GM18870 (cell line): ENCODE measurements at regions not wholly inside any gene's neighbourhood (a gene's known extent, or its start where the extent isn't known, plus 50 kb on each side); places are given as distances from the start of the nearest gene placed in this dataset.
A peak's percentile ranks its signal among the peaks of the same experiment; 100 is the strongest.
"Not testable (repeated sequence)": the region's sequence is repeated elsewhere in the genome, so short reads cannot be mapped to it uniquely, and the experiment has no call there.

ENCODE experiments used
- ATAC-seq: cut with Tn5 transposase; IDR thresholded peaks from one replicate; pipeline ENCODE4 v1.9.1; 2021; ENCODE audit warnings: moderate library complexity; ENCODE audit not compliant: unreplicated experiment

DNA sequence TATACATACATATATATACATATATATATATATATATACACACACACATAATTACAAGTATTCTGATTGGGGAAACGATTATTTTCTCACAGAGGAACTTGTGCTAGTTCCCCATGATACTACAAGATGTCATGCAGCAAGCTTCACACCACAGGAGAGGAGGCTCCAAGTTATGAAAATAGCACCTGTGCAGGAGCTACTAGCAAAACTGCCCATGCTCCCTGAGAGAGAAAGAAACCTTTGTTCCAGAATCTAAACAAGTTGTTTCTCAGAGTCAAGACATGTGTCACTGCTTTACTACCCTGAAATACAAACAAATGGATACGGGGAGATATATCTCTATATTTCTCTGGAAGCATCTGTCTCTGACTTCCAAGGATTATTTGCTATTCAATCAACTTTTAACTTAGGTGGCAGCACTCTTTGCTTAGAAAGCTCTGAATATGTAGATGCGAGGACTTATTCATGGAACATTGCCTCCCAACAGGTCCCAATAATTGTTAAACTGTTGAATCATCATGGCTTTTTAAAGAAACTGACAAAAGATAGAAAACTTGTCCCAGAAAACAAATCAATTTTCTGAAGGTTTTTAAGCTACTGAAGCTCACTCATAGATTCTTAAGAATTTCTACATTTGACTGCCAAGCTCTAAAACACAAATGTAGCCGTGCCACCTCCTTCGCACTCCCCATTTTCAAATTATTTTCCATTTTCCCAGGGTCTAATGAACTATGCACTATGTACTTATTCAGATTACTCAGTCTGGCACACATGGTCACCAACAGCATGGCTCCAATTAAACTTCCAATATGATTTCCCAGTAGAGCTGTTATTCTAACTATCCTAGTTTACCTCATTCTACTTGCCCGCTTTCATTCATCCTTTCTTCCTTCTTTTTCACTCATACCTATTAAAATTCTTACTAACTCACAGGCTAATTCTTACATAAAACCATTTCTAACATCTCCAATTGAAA lies 929.1 kb downstream of the LTN1 start:
- no peak for ATAC-seq

DNA sequence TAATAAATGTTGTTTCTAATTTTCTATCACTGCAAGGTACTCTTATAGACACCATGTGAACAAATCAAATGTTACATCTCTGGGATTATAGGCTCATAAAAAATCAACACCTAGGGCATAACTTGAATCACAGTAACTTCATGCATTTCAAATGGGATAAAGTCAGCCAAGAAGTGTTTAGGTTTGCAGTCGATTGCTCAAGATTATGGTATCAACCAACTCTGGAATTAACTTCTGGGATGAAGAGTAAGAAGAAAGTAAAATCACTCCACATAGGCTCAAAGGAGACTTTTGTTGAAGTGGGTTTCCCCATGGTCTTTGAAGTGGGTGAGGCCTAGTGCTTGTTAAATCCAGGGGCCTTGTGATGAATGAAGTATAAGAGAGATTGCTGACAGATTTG lies 939.7 kb downstream of the LTN1 start:
- not testable (repeated sequence) for ATAC-seq

DNA sequence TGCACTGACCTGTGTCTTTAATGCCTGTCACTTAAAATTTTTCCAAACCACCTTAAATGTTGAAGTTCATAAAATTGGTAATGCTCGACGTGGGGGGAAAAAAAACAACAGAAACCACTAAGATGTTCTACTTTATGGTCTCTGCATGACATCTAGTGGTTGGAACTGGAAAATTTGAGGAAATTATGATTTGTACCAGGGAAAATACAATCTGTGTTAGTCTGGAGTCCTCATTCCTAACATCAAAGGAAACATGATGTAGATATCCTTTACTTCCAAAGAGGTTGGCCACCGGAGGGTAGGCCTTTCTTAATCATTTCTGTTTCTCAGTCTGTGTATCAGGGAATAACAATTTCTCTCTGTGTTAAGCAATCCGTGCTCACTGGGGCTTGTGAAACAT lies 941.0 kb downstream of the LTN1 start:
- not testable (repeated sequence) for ATAC-seq

DNA sequence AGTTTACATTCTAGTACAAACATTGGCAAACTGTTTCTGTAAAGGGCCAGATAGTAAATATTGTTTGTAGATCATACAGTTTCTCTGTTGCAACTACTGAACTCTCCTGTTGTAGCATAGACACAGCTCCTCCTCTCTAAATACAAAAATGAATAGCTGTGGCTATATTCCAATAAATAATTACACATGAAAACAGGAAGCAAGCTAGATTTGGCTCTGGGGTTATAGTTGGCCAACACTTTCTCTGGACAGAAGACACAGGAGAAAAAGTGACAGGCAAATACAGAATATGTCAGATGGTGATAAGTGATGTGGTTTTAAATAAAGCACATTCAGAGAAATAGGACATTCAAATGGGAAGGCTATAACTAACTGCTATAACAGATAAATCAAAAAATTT lies 957.0 kb downstream of the LTN1 start:
- ATAC-seq: not testable (repeated sequence)

DNA sequence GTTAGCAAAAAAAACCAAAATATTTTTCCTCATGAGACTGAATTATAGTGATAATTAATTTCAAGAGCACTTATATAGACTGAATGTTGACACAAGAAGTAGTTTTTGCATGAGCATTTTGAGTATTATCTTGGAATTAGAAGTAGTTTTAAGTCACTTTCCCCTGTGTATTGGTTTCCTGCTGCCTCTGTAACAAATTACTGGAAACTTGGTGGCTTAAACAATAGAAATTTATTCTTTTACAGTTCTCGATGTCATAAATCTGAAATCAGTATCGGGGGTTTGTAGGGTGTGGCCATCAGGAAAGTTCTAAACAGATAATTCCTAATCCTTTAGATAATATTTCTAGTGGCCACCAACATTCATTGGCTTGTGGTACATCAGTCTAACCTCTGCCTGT lies 957.8 kb downstream of the LTN1 start:
- ATAC-seq: not testable (repeated sequence)

DNA sequence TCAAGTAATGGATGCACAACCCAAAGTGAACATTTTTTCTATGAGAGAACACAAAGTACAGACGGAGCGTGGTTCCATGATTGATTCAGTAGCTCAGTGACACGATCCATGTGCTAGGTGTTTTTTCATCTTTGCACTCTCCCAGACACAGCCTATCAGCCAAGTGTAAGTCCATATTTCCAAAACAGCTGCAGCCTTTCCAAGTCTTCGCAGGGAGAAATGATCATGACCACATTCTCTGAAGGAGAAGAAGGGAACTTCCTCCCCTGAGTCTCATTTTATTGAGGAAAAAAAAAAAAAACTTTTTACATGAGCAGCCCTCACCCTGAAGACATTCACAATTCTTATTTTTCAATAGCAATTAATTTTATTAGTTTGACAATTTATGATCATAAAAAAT lies 958.3 kb downstream of the LTN1 start:
- ATAC-seq: not testable (repeated sequence)

DNA sequence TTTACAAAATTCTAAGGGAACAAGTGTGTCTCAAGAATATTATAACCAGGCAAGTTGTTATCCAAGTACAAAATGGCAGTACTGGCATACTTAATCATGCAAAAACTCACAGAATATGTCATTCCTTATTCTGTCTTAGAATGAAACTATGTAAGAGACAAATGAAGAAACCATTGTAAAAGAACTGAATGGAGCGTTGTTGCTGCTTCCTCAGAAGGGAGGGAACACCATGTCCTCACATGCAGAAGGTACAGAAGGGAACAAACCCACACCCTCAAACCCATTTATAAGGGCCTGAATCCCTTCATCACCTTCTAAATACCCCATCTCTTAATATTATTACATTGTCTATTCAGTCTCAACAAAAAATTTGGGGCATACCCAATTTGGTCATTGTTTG lies 960.0 kb downstream of the LTN1 start:
- ATAC-seq: not testable (repeated sequence)

DNA sequence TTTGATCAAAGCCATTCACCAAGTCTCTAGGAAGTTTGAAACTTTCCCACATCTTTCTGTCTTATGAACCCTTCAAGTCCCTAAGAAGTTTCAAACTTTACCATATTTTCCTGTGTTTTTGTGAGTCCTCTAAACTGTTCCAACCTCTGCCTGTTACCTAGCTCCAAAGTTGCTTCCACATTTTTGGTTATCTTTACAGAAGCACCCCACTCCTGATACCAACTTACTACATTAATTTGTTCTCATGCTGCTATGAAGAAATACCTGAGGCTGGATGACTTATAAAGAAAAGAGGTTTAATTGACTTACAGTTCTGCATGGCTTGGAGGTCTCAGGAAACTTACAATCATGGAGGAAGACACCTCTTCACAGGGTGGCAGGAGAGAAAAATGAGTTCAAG lies 961.6 kb downstream of the LTN1 start:
- not testable (repeated sequence) for ATAC-seq

DNA sequence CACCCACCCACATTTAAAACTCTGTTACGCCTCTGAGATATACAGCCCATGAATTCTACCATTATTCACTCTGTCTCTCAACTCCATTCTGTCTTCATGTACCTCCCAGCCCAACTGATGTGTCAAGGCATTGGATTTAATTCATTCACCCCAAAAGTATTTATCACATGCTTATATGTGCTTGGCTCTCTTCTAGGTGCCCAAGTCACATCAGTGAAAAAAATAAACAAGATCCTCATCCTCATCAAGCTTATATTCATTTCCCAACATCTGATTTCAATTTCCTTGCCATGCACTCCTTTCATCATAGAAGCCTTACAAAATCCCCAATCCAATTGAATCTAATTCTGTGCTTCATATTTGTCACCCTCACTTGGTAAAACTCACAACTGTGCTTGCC lies 967.6 kb downstream of the LTN1 start:
- no peak for ATAC-seq

DNA sequence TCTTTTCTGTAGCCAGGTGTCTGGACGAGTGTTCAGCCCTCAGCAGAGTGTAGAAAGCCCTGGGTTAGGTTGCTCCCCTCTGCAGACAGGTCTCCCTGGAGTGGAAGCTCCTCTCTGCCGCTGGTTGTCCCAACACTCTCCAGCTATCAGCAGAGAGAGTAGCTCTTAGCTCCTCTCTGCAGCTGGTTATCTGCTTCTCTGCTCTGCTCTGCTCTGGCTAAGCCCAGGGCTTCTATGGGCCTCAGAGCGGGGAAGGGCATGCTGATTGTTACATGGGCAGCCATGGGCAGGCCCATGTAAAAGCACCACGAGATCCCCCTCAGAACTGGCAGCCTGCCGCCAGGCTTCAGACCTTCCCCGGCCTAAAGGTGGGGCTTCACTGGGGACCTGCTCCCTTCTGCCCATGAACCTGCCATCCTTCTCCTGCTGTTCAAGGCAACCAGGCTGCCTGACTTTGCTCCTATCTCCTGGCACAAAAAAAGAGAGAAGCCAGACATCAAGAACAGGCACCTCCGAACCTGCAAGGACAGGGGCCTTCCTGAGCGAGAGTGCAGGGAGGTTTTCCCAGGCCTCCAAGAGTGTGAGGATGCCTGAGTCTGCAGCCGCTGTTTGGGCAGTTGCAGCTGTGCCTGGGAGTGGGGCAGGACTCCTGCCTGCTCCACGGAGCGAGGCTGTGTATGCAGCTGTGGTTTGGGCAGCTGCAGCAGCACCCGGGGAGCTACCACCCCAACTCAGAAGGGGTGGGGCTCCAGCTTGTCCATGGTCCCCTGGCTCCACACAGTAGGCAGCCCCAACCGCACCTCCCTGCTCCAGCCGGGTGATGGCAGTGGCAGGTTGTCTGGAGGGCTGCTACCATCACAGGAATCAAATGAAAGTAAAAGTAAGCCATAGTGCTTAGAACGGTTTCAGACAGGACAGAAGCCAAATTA lies 973.7 kb downstream of the LTN1 start:
- ATAC-seq: peak; percentile 87

DNA sequence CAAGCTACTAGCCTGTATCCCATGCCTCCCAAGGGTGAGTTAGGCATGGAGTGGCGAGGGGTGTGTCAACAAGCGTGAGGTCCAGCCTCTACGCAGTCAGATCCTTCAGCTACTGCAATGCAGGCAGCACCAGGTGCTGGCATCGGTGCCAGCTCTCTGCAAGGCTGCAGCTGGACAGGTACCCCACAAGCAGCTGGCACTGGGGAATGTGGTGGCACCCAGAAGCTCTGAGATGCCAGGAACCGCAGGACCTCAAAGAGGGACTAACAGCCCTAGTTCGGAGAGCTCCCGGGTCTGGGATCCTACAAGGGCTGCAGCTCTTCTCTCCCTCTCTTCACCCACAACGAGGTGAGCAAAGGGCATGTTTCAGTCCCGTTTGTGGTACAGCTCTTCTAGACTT lies 974.5 kb downstream of the LTN1 start:
- no peak for ATAC-seq

DNA sequence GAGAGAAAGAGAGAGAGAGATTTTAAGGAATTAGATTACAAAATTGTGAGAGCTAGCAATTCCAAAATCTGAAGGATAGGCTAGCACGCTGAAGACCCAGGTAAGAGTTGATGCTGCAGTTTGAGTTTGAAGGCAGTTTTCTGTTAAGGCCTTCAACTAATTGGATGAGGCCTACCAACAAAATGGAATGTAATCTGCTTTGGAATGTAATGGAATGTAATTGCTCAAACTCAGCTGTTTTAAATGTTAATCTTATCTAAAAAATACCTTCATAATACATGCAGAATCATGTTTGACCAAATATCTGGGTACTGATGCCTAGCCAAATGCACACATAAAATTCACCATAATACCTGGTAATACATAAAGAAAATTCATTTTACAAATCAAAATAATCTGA lies 976.1 kb downstream of the LTN1 start:
- ATAC-seq: no peak

DNA sequence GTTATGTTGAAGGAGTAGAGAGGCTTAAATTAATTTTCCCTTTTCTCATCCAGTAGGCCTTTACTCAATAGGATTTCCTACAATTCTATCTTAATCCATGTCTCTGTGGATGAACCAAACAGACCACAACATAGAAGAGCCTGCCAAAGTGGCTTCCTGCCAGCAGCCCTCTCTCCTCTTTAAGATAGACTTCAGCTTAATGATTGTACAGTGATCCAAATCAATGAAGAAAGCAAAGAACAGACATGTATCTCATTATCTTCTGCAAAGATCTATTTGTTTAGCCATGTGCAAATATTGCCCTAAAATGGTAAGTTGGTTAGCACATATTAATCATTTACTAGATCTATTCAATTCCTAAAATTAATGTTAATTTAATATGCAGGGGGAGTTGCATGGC lies 979.6 kb downstream of the LTN1 start:
- ATAC-seq: not testable (repeated sequence)

DNA sequence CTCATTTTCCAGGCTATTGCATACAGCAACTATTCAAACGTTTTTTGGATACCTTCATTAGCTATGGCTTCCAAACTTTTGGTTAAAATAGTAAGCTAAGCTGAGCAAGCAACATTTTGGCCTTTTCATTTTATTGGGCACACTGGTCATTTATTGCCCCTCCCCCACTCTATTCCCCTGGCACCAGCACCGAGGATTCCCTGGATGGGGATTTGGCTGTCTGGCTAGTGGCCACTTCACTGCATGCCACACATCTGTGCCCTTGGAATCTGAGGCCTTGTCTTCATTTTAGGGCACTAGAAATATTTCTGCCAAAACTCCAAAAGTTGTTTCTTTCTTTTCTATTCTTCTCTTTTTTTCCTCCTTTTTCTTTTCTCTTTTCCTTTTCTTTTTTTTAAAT lies 980.7 kb downstream of the LTN1 start:
- not testable (repeated sequence) for ATAC-seq

DNA sequence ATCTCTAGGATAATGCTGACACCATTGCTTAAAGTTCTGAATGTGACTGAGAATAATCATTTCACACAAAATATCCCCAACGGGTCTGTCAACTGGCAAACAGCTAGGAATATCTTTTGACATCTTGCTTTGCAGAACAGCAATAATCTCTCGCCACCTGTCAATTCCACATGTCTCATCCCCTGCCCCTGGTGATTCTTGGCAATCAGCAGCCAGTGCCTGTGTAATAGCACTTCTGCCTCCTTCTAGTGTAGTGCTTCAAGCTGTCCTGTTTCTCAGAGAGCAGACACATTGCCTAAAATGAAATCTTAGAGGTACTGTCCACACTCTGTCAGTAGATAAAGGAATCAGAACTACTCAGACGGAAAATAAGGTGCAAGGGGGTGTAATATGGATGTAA lies 984.4 kb downstream of the LTN1 start:
- ATAC-seq: not testable (repeated sequence)

DNA sequence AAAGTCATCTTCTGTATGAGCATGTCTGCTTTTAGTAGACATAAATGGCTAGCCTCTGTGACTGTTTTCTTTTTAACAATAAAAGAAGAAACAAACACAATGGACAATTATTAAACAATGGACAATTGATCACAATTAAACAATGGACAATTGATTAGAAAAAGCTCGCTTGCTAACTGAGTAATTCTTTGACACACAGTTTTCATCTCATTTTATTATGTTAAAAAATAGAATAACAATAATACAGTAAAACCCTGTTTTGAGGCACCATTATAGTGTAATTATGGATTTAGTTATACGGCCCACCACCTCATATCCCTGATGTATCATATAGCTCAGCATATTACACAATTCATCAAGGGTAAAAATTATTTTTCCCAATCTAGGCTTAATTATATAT lies 989.0 kb downstream of the LTN1 start:
- ATAC-seq: not testable (repeated sequence)

DNA sequence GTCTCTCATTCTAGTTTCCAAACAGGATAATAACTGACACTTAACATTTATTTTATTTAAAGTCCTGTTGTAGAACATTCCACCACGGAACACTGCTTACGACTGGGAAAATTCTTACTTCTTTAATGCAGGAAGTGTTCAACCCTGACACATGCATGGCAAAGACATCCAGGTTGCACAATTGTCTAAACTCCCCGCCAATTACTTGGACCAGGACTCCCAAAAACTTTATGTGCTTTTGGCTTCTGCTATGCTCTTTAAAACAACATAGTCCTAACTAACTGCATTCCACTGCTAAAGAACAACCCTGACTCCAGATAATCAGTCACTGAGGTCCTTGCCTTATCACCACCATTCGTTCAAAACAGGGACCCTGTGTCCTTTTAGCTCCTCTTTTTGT lies 995.8 kb downstream of the LTN1 start:
- not testable (repeated sequence) for ATAC-seq

DNA sequence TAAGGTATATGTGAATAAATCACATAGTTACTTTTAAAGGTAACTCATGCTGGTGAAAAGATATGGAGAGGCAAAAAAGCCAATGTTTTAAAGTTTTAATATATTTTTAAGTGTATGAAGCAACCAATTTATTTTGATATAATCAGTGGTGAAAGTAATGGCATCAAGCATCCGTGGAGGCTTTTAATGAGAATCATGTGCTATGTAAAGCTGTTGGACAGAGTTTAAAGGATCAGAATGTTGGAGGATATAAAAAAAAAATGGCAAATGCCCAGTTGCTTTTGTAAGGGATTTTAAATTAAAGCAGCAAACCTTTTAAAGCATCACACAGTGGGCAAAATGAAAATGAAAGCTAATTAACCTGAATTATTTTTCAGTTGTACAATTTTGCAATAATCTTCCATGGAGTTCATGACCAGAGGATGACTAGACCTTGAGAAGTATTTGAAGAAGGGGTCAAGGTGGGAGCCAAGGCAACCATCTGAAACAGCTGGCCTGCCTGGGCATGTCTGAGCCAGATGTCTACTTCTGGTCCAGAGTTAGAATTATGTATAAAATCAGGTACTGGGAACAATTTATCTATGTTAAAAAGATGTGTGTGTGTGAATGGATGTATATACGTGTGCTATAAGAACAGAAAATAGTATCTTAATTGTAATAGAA lies 1007.9 kb downstream of the LTN1 start:
- ATAC-seq: not testable (repeated sequence)

DNA sequence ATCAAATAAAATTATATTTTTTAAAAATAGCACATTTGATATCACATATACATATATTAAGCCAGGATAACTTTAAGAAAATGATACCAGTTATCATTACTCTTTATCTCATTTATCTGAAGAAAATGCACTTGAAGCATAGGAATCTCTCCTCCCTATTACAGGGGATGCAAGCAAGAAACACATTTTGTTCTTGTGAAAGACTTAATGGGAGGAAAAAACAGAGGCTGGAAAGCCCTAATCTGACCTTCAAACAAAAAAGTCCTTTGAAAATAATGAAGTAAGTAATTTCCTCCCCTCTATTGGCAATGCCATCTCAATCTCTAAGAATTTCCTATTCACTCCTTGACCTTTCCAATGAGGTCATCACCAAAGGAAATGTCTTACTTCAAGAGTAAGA lies 1012.6 kb upstream of the ADAMTS5 start:
- ATAC-seq: not testable (repeated sequence)

DNA sequence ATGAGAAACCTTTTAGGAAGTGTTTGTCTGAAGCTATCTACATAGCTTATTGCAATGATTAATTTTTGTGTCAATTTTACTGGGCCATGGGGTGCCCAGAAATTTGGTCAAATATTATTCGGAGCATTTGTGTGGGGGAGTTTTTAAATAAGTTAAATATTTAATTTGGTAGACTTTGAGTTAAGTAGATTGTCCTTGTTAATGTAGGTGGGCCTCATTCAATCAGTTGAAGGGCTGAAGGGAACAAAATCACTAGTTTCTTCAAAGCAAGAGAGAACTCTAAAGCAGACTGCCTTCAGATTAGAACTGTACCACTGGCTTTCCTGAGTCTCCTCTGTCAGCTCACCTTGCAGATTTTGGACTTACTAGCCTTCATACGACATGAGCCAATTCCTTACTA lies 1008.6 kb upstream of the ADAMTS5 start:
- no peak for ATAC-seq

DNA sequence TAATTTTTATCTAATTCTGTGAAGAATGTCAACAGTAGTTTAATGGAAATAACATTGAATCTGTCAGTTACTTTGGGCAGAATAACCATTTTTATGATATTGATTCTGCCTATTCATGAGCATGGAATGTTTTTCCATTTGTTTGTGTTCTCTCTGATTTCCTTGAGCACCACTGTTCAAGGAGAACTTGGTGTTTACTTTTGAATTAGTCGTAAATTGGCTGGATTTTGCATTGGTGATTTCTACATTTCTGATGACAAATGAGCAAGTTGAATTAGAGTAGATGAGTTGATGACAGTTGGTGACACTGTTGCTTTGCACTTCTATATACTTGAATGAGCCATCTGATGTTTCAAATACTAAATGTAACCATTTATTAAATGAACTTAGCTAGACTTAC lies 1007.3 kb upstream of the ADAMTS5 start:
- not testable (repeated sequence) for ATAC-seq
